A549 (cell line): ENCODE measurements at regions not wholly inside any gene's neighbourhood (a gene's known extent, or its start where the extent isn't known, plus 50 kb on each side); places are given as distances from the start of the nearest gene placed in this dataset.

Experiments
- CTCF ChIP-seq: fragments of >200 bp; sonication (Bioruptor Twin); formaldehyde crosslinking; IDR thresholded peaks from 3 replicates; pipeline ENCODE4 v1.5.1; 2016
- JUN ChIP-seq, 2 experiments: fragments of >200 bp; sonication (Bioruptor Twin); formaldehyde crosslinking; IDR thresholded peaks; 2 replicates in 1 of 2; 3 replicates in 1 of 2; pipeline ENCODE4 v1.6.1; 2016 to 2017
- MAX ChIP-seq: IDR thresholded peaks from 2 replicates; pipeline ENCODE4 v1.6.1; 2012
- RAD21 ChIP-seq, 2 experiments: fragments of >200 bp in 1 of 2; sonication (Bioruptor Twin) in 1 of 2; formaldehyde crosslinking in 1 of 2; IDR thresholded peaks in 1 of 2; conservative IDR thresholded peaks in 1 of 2; 2 replicates in 1 of 2; 3 replicates in 1 of 2; pipeline ENCODE4 v1.6.1; 2012 to 2018; ENCODE audit warnings: inconsistent platforms in 1 of 2
- SREBF2 ChIP-seq: fragments of 450-650 bp; IDR thresholded peaks from 2 replicates; pipeline ENCODE4 v1.6.1; 2014; ENCODE audit warnings: mild to moderate bottlenecking, moderate library complexity

DNA sequence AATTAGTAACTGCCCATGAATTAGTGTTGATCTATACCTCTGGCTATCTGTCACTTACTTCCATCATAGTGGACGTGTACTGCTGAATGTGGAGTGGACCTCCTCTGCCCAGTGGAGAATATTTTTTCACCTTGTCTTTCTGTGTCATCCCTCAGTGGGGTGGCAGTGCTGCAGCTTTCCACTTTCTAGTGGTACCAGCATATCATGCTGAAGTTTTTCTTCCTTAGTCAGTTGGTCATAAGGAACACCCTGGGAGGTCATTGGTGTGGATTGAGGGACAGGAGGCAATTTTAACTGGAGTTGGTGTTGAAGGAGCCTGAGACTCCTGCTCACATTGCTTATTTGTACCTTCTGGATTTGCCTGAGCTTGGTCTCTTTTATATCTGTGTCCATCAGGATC lies 151.7 kb upstream of the ANKH start:
- no peak for TF ChIP-seq CTCF
- no peak for TF ChIP-seq SREBF2
- no peak for TF ChIP-seq RAD21 (conservative IDR thresholded peaks at IDR 0.05 in 1 of 2, IDR thresholded peaks at IDR 0.05 in 1 of 2)
- TF ChIP-seq MAX = no peak
- TF ChIP-seq JUN (IDR thresholded peaks at IDR 0.05) = no peak
